GM18498 (cell line): ENCODE measurements at regions not wholly inside any gene's neighbourhood (a gene's known extent, or its start where the extent isn't known, plus 50 kb on each side); places are given as distances from the start of the nearest gene placed in this dataset.

Experiments
- ATAC-seq: cut with Tn5 transposase; IDR thresholded peaks from one replicate; pipeline ENCODE4 v1.9.1; 2021; ENCODE audit warnings: mild to moderate bottlenecking, moderate library complexity; ENCODE audit not compliant: unreplicated experiment

- ATAC-seq, result no peak
Observed at GRCh38 chr9:119429302-119429701, 60.1 kb upstream of the BRINP1 start.

GRCh38 chr9:119420231-119420630 is 51.0 kb upstream of the BRINP1 start:
- no peak for ATAC-seq
